OCI-LY1 (cell line): ENCODE measurements at regions not wholly inside any gene's neighbourhood (a gene's known extent, or its start where the extent isn't known, plus 50 kb on each side); places are given as distances from the start of the nearest gene placed in this dataset.

ENCODE experiments used
- H2AFZ ChIP-seq: fragments of 200-600 bp; sonication (generic), shearing (Covaris generic); 2 replicates; pipeline ENCODE4 v1.6.0; 2014; ENCODE audit warnings: antibody characterized with exemption, mild to moderate bottlenecking, low read length
- H3F3A ChIP-seq: fragments of 200-600 bp; sonication (generic), shearing (Covaris generic); 2 replicates; pipeline ENCODE4 v1.6.0; 2014; ENCODE audit warnings: mild to moderate bottlenecking, antibody characterized with exemption, low read length, moderate library complexity; ENCODE audit not compliant: insufficient read depth
- H3K27ac ChIP-seq: fragments of 200-600 bp; sonication (generic); 2 replicates; pipeline ENCODE4 v1.5.1; 2014; ENCODE audit warnings: low read length, mixed run types, mild to moderate bottlenecking, low read depth; ENCODE audit not compliant: poor library complexity, severe bottlenecking
- H3K27me3 ChIP-seq: fragments of 200-600 bp; sonication (generic); 2 replicates; pipeline ENCODE4 v1.6.0; 2014; ENCODE audit warnings: antibody characterized with exemption, mild to moderate bottlenecking, low read length, moderate library complexity; ENCODE audit not compliant: insufficient read depth
- H3K36me3 ChIP-seq: fragments of 200-600 bp; sonication (generic); 2 replicates; pipeline ENCODE4 v1.6.1; 2014; ENCODE audit warnings: mild to moderate bottlenecking, antibody characterized with exemption, low read length, moderate library complexity, mixed read lengths; ENCODE audit not compliant: insufficient read depth
- H3K4me1 ChIP-seq: fragments of 200-600 bp; sonication (generic); 2 replicates; pipeline ENCODE4 v1.5.1; 2014; ENCODE audit warnings: mild to moderate bottlenecking, low read length, moderate library complexity; ENCODE audit not compliant: insufficient read depth, severe bottlenecking
- H3K4me2 ChIP-seq: fragments of 200-600 bp; sonication (generic), shearing (Covaris generic); 2 replicates; pipeline ENCODE4 v1.6.1; 2014; ENCODE audit warnings: low read length
- H3K4me3 ChIP-seq: fragments of 200-600 bp; sonication (generic); 2 replicates; pipeline ENCODE4 v1.5.1; 2014; ENCODE audit warnings: low read length, low read depth, mild to moderate bottlenecking, mixed read lengths; ENCODE audit not compliant: poor library complexity, severe bottlenecking
- H3K79me2 ChIP-seq: fragments of 200-600 bp; shearing (Covaris generic); 2 replicates; pipeline ENCODE4 v1.6.1; 2016; ENCODE audit warnings: mixed run types, low read length, mixed read lengths; ENCODE audit not compliant: insufficient read depth
- H3K9ac ChIP-seq: fragments of 200-600 bp; sonication (generic), shearing (Covaris generic); 2 replicates; pipeline ENCODE4 v1.6.1; 2014; ENCODE audit warnings: mild to moderate bottlenecking, low read length, mixed read lengths
- H3K9me2 ChIP-seq: fragments of 200-600 bp; sonication (generic), shearing (Covaris generic); 2 replicates; pipeline ENCODE4 v1.6.1; 2014; ENCODE audit warnings: low read depth, mild to moderate bottlenecking, low read length, mixed read lengths
- H3K9me3 ChIP-seq: fragments of 200-600 bp; shearing (Covaris generic); 2 replicates; pipeline ENCODE4 v1.6.1; 2014; ENCODE audit warnings: low read length, mixed read lengths
- H4K20me1 ChIP-seq: fragments of 200-600 bp; sonication (generic), shearing (Covaris generic); 2 replicates; pipeline ENCODE4 v1.6.0; 2016; ENCODE audit warnings: mild to moderate bottlenecking, low read length; ENCODE audit not compliant: insufficient read depth
- EZH2 ChIP-seq: fragments of 200-600 bp; sonication (generic), shearing (Covaris generic); IDR thresholded peaks from 2 replicates; pipeline ENCODE4 v1.8.0; 2017; ENCODE audit warnings: borderline replicate concordance, mixed run types, mild to moderate bottlenecking, antibody characterized with exemption, low read length, moderate library complexity, mixed read lengths
- TF ChIP-seq, protein P1 (sequence below): fragments of 200-600 bp; sonication (generic), shearing (Covaris generic); IDR thresholded peaks from 2 replicates; pipeline ENCODE4 v1.5.1; 2017; ENCODE audit warnings: mild to moderate bottlenecking, antibody characterized with exemption, low read length, moderate library complexity, mixed read lengths

DNA sequence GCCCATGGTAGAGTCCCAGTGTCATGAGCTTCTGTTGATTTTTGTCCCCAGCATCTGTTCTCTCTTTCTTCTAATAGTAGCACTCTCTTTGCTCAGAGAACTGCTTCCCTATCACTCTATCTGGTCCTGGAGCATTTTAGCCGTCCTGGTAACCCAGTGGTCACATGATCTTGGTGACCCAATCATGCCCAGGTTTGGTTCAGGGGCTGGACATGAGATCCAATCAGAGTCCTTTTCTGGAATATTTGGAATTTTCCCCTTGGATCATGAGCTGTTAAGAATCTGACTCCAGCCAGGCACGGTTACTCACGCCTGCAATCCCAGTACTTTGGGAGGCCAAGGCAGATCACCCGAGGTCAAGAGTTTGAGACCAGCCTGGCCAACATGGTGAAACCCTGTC is 197.0 kb downstream of the RAB11FIP4 start:
- no peaks in the 10 kb centered on the region for H3K36me3 ChIP-seq

DNA sequence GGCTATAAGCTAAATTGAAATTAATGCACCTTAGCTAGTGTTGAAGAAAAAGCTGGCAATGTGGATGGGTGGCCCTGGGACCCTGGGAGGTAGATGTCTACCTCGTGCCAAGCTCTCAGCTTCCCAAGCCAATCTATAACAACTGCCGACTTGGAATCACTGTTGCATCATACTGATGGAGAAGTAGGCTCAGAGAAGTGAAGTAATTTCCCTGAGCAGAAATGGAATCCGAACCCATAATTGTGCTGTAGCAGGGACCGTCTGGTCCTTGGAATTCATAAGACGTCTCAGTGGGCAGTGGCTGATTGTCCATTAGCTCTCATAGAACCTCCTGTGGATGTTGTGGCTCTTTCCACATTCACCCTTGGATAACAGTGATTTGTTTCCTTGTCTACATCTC is 196.6 kb downstream of the RAB11FIP4 start:
- Histone ChIP-seq H3K9me3 (no peaks in the 10 kb centered on the region), H2AFZ (no peak overlapping the region), H3K4me3 (no peak overlapping the region), H3K4me1 (no peaks in the 10 kb centered on the region), H3K4me2 (no peak overlapping the region), H4K20me1 (no peaks in the 10 kb centered on the region), H3K27ac (no peak overlapping the region), H3K9ac (no peak overlapping the region), H3K27me3 (no peaks in the 10 kb centered on the region), H3K79me2 (no peaks in the 10 kb centered on the region), H3K36me3 (no peaks in the 10 kb centered on the region), H3F3A (no peaks in the 10 kb centered on the region), H3K9me2 (no peaks in the 10 kb centered on the region)
- no peak for TF ChIP-seq EZH2
- TF ChIP-seq, protein P1, sequence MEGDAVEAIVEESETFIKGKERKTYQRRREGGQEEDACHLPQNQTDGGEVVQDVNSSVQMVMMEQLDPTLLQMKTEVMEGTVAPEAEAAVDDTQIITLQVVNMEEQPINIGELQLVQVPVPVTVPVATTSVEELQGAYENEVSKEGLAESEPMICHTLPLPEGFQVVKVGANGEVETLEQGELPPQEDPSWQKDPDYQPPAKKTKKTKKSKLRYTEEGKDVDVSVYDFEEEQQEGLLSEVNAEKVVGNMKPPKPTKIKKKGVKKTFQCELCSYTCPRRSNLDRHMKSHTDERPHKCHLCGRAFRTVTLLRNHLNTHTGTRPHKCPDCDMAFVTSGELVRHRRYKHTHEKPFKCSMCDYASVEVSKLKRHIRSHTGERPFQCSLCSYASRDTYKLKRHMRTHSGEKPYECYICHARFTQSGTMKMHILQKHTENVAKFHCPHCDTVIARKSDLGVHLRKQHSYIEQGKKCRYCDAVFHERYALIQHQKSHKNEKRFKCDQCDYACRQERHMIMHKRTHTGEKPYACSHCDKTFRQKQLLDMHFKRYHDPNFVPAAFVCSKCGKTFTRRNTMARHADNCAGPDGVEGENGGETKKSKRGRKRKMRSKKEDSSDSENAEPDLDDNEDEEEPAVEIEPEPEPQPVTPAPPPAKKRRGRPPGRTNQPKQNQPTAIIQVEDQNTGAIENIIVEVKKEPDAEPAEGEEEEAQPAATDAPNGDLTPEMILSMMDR, result no peak

More for the DNA sequence above, 197.0 kb downstream of the RAB11FIP4 start:
- no peaks in the 10 kb centered on the region for H3F3A ChIP-seq
- H3K27ac ChIP-seq, result no peak overlapping the region
- no peak overlapping the region for H3K4me3 ChIP-seq
- no peak overlapping the region for H3K4me2 ChIP-seq
- H4K20me1 ChIP-seq, result no peaks in the 10 kb centered on the region
- no peaks in the 10 kb centered on the region for H3K9me2 ChIP-seq
- no peaks in the 10 kb centered on the region for H3K79me2 ChIP-seq
- H2AFZ ChIP-seq, result no peak overlapping the region
- no peak overlapping the region for H3K9ac ChIP-seq
- no peak for TF ChIP-seq EZH2
- TF ChIP-seq, protein P1, result no peak
- no peaks in the 10 kb centered on the region for H3K4me1 ChIP-seq
- H3K27me3 ChIP-seq, result no peaks in the 10 kb centered on the region
- no peaks in the 10 kb centered on the region for H3K9me3 ChIP-seq
